GM18519 (cell line): ENCODE measurements at regions not wholly inside any gene's neighbourhood (a gene's known extent, or its start where the extent isn't known, plus 50 kb on each side); places are given as distances from the start of the nearest gene placed in this dataset.
"Not testable (repeated sequence)": the region's sequence is repeated elsewhere in the genome, so short reads cannot be mapped to it uniquely, and the experiment has no call there.

Source experiments
- ATAC-seq: cut with Tn5 transposase; IDR thresholded peaks from one replicate; pipeline ENCODE4 v1.9.1; 2021; ENCODE audit warnings: mild to moderate bottlenecking, moderate library complexity; ENCODE audit not compliant: unreplicated experiment, low FRiP score

DNA sequence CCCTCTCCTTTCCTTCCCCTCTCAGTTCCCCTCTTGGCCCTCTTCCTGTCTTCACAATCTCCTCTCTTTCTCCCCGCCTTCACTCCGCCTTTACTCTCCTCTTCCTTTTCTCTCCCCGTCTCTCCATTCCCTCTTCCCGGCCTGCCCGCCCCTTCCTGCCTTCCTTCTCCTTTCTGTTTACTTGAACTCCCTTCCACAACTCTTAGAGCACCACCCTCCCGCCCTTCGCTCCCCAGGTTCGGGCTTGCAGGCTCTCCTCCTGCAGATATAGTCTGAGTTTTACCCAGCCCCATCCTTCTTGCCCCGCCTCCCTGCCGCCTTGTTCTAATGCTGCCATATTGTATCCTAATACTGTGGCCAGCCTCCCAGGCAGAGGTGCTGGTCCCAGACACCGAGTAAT is 201.5 kb upstream of the N4BP1 start:
- no peak for ATAC-seq

DNA sequence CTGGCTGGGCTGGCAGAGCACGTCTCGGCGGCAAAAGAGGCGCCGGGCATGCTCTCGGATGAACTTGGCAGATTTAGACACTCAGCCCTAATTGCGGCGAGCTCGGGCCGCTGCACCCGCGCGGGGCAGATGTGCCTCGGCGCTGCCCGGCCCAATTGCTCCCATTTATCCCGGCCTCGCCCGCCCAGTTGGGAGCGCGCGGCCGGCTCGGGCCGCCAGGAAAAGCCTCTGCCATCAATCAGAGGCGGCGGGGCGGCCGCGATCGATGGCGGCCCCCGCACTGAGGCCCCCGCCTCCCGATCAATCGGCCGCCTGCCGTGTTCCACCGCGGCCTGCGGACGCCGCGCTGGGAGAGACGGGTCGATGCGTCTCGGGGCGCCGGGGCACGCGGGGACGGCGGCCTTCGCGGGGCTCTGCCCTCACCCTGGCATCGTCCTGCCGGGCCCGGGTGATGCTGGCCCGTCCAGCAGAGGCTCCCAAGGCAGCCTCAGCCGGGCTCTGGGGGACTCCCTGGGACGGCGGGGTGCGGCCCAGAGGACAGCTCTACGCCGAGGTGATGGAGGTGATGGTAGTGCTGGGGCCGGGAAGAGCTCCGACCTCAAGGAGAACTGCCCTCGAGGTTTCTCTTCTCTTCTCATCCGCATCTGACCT is 200.9 kb upstream of the N4BP1 start:
- no peak for ATAC-seq

DNA sequence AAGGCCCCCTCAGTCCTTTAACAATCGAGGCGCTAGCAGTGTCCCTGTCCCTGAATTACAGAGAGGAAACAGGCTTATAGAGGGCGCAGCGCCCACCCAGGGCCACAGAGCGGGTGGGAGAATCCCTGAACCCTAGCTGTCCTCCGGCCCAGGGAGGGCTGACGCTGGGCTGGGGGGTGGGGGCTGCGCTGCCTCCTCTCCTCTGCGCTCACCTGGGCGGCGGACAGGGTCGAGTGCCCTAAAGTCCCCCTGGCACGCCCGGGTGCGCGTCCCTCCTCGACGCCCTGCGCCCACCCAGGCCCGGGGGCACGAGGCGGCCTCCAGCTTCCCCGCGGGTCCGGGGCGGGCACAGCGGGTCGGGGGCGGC is 200.4 kb upstream of the N4BP1 start:
- ATAC-seq: no peak

DNA sequence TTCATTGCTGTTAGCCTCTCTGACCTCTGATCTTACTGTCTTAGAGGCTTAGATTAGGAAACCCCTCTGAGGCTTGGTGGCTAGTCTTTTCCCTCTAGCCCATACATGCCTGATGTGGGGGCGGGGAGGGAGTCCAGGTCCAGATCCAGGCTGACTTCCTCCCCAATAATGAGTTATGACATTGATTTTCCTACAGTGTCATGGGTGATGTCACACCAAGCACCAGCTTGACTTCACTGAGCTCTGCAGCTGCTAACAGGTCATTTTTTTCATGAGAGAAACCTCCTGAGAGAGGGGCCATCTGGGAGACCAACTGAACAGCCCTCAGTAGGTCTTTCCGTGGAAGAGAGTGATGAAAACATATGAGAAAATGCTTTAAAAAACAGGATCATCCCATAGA is 180.2 kb upstream of the N4BP1 start:
- ATAC-seq: no peak

DNA sequence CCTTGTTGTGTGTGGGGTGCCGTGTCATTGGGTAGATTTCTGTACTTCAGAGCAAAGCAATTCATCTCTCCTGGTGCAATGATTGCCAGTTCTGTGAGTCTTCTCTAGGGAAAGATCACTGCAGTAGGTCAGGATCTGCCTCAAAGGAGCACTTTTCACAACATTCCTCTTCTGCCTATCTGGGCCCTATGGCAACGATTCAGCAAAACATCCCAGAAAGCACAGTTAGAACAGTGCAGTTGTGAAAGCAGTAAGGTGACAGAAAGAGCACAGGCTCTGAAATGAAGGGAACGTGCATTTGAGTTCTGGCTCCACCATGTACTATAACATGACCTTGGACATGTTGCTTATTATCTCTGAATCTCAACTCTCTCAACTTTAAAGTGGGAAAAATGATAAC is 178.5 kb upstream of the N4BP1 start:
- ATAC-seq: no peak

DNA sequence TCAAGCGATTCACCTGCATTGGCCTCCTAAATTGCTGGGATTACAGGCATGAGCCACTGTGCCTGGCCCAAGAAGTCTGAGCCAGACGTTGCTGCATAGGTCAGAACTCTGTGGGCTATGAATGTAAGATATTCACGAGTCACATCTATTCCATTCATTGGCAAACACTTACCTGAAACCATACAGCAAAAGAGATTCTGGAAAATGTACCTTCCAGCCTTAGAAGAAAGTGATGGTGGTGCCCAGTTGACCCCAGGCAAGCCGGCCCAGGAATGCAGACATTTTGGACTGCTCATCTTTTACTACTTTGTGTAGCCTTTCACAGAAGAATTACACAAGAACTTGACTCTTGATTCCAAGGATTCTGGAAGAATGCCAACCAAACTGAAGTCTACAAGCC is 135.6 kb upstream of the N4BP1 start:
- ATAC-seq: no peak

DNA sequence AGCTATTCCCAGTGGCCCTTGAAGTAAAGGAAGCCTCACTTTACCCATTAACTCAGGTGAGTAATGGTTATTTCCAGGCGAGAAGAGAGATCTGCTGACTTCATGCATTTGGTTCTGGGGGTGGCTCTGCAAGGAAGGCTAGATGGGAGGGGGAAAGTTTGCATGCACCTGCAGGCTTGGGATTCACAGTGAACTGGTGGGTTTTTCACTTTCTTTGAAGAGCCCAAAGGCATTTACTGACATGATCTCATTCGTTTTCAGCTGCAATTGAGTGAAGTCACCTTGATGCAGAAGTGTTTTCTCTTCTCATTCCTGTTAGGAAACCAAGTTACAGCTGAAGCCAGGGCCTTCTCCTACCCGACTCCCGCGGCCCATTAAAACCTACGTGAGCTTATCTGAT is 131.0 kb upstream of the N4BP1 start:
- ATAC-seq: no peak

DNA sequence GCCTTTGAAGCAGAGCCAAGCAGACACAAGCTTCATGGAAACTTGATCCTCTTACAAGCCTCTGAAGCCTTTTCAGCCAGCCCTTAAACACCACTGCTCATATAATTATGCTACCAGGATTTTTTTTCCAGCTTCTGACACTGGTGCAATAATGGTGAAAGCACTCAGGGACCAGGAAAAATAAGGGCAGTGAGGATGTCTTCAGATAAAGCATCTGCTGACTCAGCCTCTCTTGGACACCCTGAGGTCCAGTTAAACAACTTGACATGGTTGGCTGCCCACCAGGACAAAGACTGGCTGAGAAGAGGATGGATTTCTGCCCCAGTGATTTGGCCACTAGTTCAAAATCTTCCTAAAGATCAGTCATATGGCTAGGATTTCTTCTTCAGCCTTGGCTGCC is 124.2 kb upstream of the N4BP1 start:
- ATAC-seq: no peak

DNA sequence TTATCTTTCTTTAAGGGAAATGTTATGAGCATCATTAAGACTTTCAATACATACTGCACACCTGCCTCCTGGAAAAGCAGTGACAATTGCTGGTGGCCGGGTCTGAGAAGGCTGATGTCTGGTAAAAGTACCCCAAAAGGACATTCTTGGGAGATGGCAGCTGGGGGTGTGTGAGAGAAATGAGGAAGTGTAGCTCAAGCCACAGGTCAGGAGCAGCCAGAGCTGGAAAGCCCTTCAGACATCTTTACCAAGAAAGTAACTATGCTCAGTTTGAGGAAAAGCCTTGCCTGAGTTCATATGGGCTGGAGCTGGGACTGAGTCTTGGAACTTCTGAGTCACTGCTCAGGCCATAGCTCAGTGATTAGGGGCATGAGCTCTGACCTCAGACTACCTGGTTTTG is 94.7 kb upstream of the N4BP1 start:
- no peak for ATAC-seq

DNA sequence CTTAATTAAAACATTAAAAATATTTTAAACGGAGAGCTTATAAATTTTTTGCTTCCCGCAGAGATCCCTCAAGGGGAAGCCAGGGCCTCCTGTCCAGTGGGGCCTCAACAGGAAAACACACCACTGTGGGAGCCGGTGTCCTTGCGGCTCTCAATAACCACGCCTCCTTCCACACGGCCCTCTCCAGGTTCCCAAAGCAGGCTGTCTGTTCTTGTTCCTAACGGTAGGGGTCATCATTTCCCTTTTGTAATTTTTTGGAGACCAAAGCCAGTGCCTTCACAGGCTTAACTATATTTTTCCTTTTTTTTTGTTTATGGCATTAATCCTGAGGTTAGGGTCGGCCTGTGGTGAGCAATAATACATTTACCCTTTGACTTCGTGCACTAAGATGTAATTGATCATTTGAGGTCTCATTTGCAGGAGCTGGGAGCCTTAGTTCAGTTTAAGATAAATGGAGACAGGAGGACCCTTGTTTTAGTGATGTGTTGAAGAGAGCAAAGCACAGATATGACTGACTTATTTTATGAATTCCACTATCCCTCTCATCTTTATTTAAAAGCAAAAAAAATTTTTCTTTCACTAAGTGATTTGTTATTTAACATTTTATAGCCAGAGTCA is 77.5 kb upstream of the N4BP1 start:
- ATAC-seq: peak; percentile 59

DNA sequence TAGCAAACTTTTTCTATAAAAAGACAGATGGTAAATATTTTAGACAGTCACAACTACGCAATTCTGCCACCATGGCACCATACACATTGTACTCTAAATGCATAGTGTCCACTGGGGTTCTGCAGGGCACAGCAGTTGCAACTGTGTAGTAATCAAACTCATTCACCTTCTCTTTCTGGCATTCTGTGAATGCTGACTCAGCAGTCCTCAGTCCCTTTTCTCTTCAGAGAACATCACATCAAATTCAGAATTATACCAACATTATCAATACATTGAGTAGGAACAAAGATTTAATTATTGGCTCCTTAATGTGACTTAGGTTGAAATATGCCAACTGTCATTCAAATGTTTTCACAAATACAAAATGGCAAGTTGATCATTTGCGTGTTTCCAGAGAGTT is 74.2 kb upstream of the N4BP1 start:
- no peak for ATAC-seq

DNA sequence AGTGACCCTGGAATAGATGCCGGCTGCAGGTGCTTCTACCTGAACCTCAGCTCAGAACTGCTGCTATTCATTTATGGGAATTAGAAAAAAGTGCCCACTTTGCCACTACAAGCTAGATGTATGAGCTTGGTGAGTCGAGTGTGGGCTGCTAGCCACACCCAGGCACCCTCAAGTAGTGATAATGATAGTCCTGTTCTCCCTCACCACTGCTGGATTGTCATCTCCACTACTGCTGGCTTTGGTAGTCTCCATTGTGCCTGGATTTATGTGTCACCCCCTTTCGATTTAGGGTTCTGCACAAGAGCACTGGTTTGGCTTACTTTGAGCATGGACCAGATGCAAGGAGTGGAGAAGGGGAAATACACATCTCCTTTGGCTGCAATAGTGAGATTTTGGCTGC is 73.0 kb upstream of the N4BP1 start:
- no peak for ATAC-seq

DNA sequence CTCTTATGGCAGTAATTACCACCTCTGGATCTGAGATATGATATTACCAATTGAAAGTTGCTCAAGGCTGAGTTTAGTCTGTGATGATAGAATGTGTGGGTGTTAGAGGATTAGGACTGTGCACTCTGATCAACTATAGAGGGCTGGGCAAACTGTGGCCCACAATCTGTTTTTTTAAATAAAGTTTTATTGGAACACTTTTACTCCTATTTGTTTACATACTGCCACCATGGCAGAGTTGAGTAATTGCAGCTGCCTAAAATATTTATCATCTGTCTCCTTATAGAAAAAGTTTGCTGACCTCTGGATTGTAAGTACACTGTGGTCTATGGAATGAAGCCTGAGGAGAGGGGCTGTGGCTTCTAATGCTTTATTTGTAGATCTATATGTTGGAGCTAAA is 71.5 kb upstream of the N4BP1 start:
- ATAC-seq: no peak

DNA sequence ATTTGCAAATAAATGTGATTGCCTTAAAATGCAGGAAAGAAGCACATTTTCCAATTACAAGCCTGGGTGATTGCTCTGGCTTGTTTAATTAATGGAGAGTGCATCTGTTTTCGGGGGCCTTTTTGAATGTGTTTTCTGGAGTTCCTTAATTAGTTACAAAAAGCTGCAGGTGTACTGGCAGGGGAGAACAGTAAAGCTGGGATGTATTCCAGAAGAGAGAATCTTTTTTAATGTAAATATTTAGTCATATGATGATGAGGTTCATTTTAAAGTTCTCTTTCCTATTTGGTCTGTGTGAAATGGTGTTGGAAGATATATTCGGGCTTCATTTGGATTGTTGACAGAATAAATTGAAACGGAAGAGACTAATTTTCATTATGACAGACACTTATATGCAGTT is 70.9 kb upstream of the N4BP1 start:
- no peak for ATAC-seq

DNA sequence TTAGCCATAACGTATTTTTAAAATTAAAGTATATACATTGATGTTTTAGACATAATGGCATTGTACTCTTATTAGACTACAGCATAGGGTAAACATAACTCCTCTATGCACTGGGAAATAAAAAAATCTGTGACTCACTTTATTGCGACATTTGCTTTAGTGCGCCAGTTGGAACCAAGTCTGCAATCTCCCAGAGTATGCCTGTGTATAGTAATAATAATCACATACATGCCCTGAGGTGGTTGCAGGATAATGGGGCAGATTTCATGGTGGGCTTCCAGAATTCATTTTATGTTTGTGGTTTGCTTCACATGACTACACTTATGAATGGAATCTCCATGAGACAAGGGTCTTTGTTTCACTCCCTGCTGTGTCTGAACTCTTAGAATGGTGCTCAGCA is 66.9 kb upstream of the N4BP1 start:
- ATAC-seq: no peak

DNA sequence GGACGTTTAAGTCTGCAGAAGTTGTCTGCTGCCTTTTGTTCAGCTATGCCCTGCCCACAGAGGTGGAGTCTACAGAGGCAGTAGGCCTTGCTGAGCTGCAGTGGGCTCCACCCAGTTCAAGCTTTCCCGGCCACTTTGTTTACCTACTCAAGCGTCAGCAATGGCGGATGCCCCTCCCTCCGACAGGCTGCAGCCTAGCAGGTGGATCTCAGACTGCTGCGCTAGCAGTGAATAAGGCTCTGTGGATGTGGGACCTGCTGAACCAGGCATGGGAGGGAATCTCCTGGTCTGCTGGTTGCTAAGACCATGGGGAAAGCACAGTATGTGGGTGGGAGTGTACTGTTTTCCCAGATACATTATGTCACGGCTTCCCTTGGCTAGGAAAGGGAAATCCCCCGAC is 58.2 kb upstream of the N4BP1 start:
- not testable (repeated sequence) for ATAC-seq

DNA sequence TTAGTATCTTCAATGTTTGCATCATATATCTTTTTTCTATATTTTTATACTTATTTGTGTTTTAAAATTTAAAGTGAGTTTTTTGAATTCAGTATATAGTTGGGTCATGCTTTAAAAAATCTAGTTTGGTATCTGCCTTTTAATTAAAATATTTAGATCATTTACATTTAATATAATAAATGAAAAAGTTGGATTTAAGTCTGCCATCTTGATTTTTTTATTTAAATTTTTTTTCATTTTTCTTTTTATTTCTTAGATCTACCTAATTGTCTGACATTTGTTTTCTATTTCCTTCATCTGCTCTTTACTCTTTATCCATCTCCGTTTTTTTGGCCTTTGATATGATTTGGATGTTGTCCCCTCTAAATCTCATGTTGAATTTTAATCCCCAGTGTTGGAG is 50.0 kb upstream of the N4BP1 start:
- no peak for ATAC-seq
